ENCODE measurements at regions not wholly inside any gene's neighbourhood (a gene's known extent, or its start where the extent isn't known, plus 50 kb on each side); places are given as distances from the start of the nearest gene placed in this dataset.
"Not testable (repeated sequence)": the region's sequence is repeated elsewhere in the genome, so short reads cannot be mapped to it uniquely, and the experiment has no call there.

- Histone ChIP-seq H3K27me3 (replicated peaks in 2 of 5; ENCODE audit: control insufficient read depth in 4 of 5, insufficient read depth in 5 of 5, low read length in 4 of 5) (no peaks in the 10 kb centered on the region), H3K36me3 (ENCODE audit: control insufficient read depth in 4 of 4, insufficient read depth in 4 of 4, low read length in 3 of 4) (no peaks in the 10 kb centered on the region), H3K9me3 (ENCODE audit: control extremely low read depth in 1 of 5, control insufficient read depth in 4 of 5, insufficient read depth in 2 of 5, low read depth in 1 of 5, low read length in 4 of 5) (no peaks in the 10 kb centered on the region), H3K4me1 (ENCODE audit: control extremely low read depth in 1 of 4, control insufficient read depth in 4 of 4, insufficient read depth in 4 of 4, low read length in 3 of 4) (no peaks in the 10 kb centered on the region), H3K27ac (ENCODE audit: insufficient read depth in 1 of 2, low read depth in 1 of 2, low read length in 2 of 2, poor library complexity in 1 of 2, severe bottlenecking in 2 of 2) (no peak overlapping the region), H3K4me3 (ENCODE audit: control insufficient read depth in 1 of 7, extremely low read depth in 1 of 7, insufficient read depth in 4 of 7, low read depth in 2 of 7, low read length in 6 of 7) (no peak overlapping the region)
- ChIA-PET CTCF (no interaction called here), POLR2A (no interaction called here)
- no peak for DNase-seq
Measured at GRCh38 chr7:83273699-83274098, 111.0 kb upstream of the PCLO start.

- H3K36me3 ChIP-seq (ENCODE audit: control insufficient read depth in 4 of 4, insufficient read depth in 4 of 4, low read length in 3 of 4), result no peaks in the 10 kb centered on the region
- CTCF ChIA-PET, result interaction anchor here (0.8 to 1.3 kb wide), 2 partner anchors 462 kb away, joined by 3 to 5 read pairs; no protein-coding TSS in a partner anchor
- H3K4me1 ChIP-seq (ENCODE audit: control extremely low read depth in 1 of 4, control insufficient read depth in 4 of 4, insufficient read depth in 4 of 4, low read length in 3 of 4), result no peaks in the 10 kb centered on the region
- no peak overlapping the region for H3K4me3 ChIP-seq (ENCODE audit: control insufficient read depth in 1 of 7, extremely low read depth in 1 of 7, insufficient read depth in 4 of 7, low read depth in 2 of 7, low read length in 6 of 7)
- peak; percentile 3 to 30 (median 29) for DNase-seq
- no peaks in the 10 kb centered on the region for H3K27me3 ChIP-seq (replicated peaks in 2 of 5; ENCODE audit: control insufficient read depth in 4 of 5, insufficient read depth in 5 of 5, low read length in 4 of 5)
- no peak overlapping the region for H3K27ac ChIP-seq (ENCODE audit: insufficient read depth in 1 of 2, low read depth in 1 of 2, low read length in 2 of 2, poor library complexity in 1 of 2, severe bottlenecking in 2 of 2)
- 60% methylated on average over 1 of the region's 5 CpGs for WGBS (ENCODE audit: insufficient coverage)
- POLR2A ChIA-PET, result interaction anchor here (0.5 kb wide), 1 partner anchor 17 kb away, joined by 3 read pairs; no protein-coding TSS in a partner anchor
- H3K9me3 ChIP-seq (ENCODE audit: control extremely low read depth in 1 of 5, control insufficient read depth in 4 of 5, insufficient read depth in 2 of 5, low read depth in 1 of 5, low read length in 4 of 5), result no peaks in the 10 kb centered on the region
Measured at GRCh38 chr7:83271212-83272099, 108.8 kb upstream of the PCLO start.

- Histone ChIP-seq H3K36me3 (ENCODE audit: control insufficient read depth in 4 of 4, insufficient read depth in 4 of 4, low read length in 3 of 4) (no peaks in the 10 kb centered on the region), H3K4me1 (ENCODE audit: control extremely low read depth in 1 of 4, control insufficient read depth in 4 of 4, insufficient read depth in 4 of 4, low read length in 3 of 4) (no peaks in the 10 kb centered on the region), H3K4me3 (ENCODE audit: control insufficient read depth in 1 of 7, extremely low read depth in 1 of 7, insufficient read depth in 4 of 7, low read depth in 2 of 7, low read length in 6 of 7) (no peak overlapping the region), H3K27me3 (replicated peaks in 2 of 5; ENCODE audit: control insufficient read depth in 4 of 5, insufficient read depth in 5 of 5, low read length in 4 of 5) (no peaks in the 10 kb centered on the region), H3K27ac (ENCODE audit: insufficient read depth in 1 of 2, low read depth in 1 of 2, low read length in 2 of 2, poor library complexity in 1 of 2, severe bottlenecking in 2 of 2) (no peak overlapping the region), H3K9me3 (ENCODE audit: control extremely low read depth in 1 of 5, control insufficient read depth in 4 of 5, insufficient read depth in 2 of 5, low read depth in 1 of 5, low read length in 4 of 5) (no peaks in the 10 kb centered on the region)
- no peak for DNase-seq
- ChIA-PET CTCF (interaction anchor here (0.8 to 1.3 kb wide), 2 partner anchors 459 to 461 kb away, joined by 3 to 5 read pairs; no protein-coding TSS in a partner anchor), POLR2A (no interaction called here)
- WGBS (ENCODE audit: insufficient coverage), result 55% methylated on average over 3 of the region's 3 CpGs
Measured at GRCh38 chr7:83270407-83270806, 107.7 kb upstream of the PCLO start.

- CTCF ChIA-PET, result no interaction called here
Measured at GRCh38 chr7:83267141-83267631, 104.5 kb upstream of the PCLO start.

GRCh38 chr7:83263442-83264034 is 100.9 kb upstream of the PCLO start:
- H3K27ac ChIP-seq (ENCODE audit: insufficient read depth in 1 of 2, low read depth in 1 of 2, low read length in 2 of 2, poor library complexity in 1 of 2, severe bottlenecking in 2 of 2); H3K27me3 ChIP-seq (replicated peaks in 2 of 5; ENCODE audit: control insufficient read depth in 4 of 5, insufficient read depth in 5 of 5, low read length in 4 of 5); CTCF ChIA-PET; H3K4me3 ChIP-seq (ENCODE audit: control insufficient read depth in 1 of 7, extremely low read depth in 1 of 7, insufficient read depth in 4 of 7, low read depth in 2 of 7, low read length in 6 of 7); POLR2A ChIA-PET; DNase-seq; H3K36me3 ChIP-seq (ENCODE audit: control insufficient read depth in 4 of 4, insufficient read depth in 4 of 4, low read length in 3 of 4); H3K4me1 ChIP-seq (ENCODE audit: control extremely low read depth in 1 of 4, control insufficient read depth in 4 of 4, insufficient read depth in 4 of 4, low read length in 3 of 4); H3K9me3 ChIP-seq (ENCODE audit: control extremely low read depth in 1 of 5, control insufficient read depth in 4 of 5, insufficient read depth in 2 of 5, low read depth in 1 of 5, low read length in 4 of 5): not testable (repeated sequence)
- WGBS (ENCODE audit: insufficient coverage), result 88% methylated on average over 4 of the region's 10 CpGs

More at GRCh38 chr7:83267141-83267631, 104.5 kb upstream of the PCLO start:
- POLR2A ChIA-PET, result no interaction called here
- no peaks in the 10 kb centered on the region for H3K27me3 ChIP-seq (replicated peaks in 2 of 5; ENCODE audit: control insufficient read depth in 4 of 5, insufficient read depth in 5 of 5, low read length in 4 of 5)
- no peaks in the 10 kb centered on the region for H3K9me3 ChIP-seq (ENCODE audit: control extremely low read depth in 1 of 5, control insufficient read depth in 4 of 5, insufficient read depth in 2 of 5, low read depth in 1 of 5, low read length in 4 of 5)
- H3K27ac ChIP-seq (ENCODE audit: insufficient read depth in 1 of 2, low read depth in 1 of 2, low read length in 2 of 2, poor library complexity in 1 of 2, severe bottlenecking in 2 of 2), result no peak overlapping the region
- H3K36me3 ChIP-seq (ENCODE audit: control insufficient read depth in 4 of 4, insufficient read depth in 4 of 4, low read length in 3 of 4), result no peaks in the 10 kb centered on the region
- no peak overlapping the region for H3K4me3 ChIP-seq (ENCODE audit: control insufficient read depth in 1 of 7, extremely low read depth in 1 of 7, insufficient read depth in 4 of 7, low read depth in 2 of 7, low read length in 6 of 7)
- WGBS (ENCODE audit: insufficient coverage), result no CpG with 5 or more reads among the region's 2 CpGs
- no peak for DNase-seq
- no peaks in the 10 kb centered on the region for H3K4me1 ChIP-seq (ENCODE audit: control extremely low read depth in 1 of 4, control insufficient read depth in 4 of 4, insufficient read depth in 4 of 4, low read length in 3 of 4)

GRCh38 chr7:83259064-83259463 is 96.4 kb upstream of the PCLO start:
- H3K27me3 ChIP-seq (replicated peaks in 2 of 5; ENCODE audit: control insufficient read depth in 4 of 5, insufficient read depth in 5 of 5, low read length in 4 of 5), result no peaks in the 10 kb centered on the region

GRCh38 chr7:83248000-83248399 is 85.3 kb upstream of the PCLO start:
- Histone ChIP-seq H3K4me3 (ENCODE audit: control insufficient read depth in 1 of 7, extremely low read depth in 1 of 7, insufficient read depth in 4 of 7, low read depth in 2 of 7, low read length in 6 of 7) (no peak overlapping the region), H3K9me3 (ENCODE audit: control extremely low read depth in 1 of 5, control insufficient read depth in 4 of 5, insufficient read depth in 2 of 5, low read depth in 1 of 5, low read length in 4 of 5) (no peaks in the 10 kb centered on the region), H3K36me3 (ENCODE audit: control insufficient read depth in 4 of 4, insufficient read depth in 4 of 4, low read length in 3 of 4) (no peaks in the 10 kb centered on the region), H3K27me3 (replicated peaks in 2 of 5; ENCODE audit: control insufficient read depth in 4 of 5, insufficient read depth in 5 of 5, low read length in 4 of 5) (no peaks in the 10 kb centered on the region), H3K4me1 (ENCODE audit: control extremely low read depth in 1 of 4, control insufficient read depth in 4 of 4, insufficient read depth in 4 of 4, low read length in 3 of 4) (no peaks in the 10 kb centered on the region), H3K27ac (ENCODE audit: insufficient read depth in 1 of 2, low read depth in 1 of 2, low read length in 2 of 2, poor library complexity in 1 of 2, severe bottlenecking in 2 of 2) (no peak overlapping the region)
- DNase-seq, result peak in 2 of 3 donors; percentile 2 to 3
- CTCF ChIA-PET, result no interaction called here
- 89% methylated on average over 1 of the region's 3 CpGs for WGBS (ENCODE audit: insufficient coverage)
- POLR2A ChIA-PET, result no interaction called here

More at GRCh38 chr7:83259064-83259463, 96.4 kb upstream of the PCLO start:
- CTCF ChIA-PET, result no interaction called here
- Histone ChIP-seq H3K4me1 (ENCODE audit: control extremely low read depth in 1 of 4, control insufficient read depth in 4 of 4, insufficient read depth in 4 of 4, low read length in 3 of 4) (no peaks in the 10 kb centered on the region), H3K4me3 (ENCODE audit: control insufficient read depth in 1 of 7, extremely low read depth in 1 of 7, insufficient read depth in 4 of 7, low read depth in 2 of 7, low read length in 6 of 7) (no peak overlapping the region), H3K9me3 (ENCODE audit: control extremely low read depth in 1 of 5, control insufficient read depth in 4 of 5, insufficient read depth in 2 of 5, low read depth in 1 of 5, low read length in 4 of 5) (no peaks in the 10 kb centered on the region), H3K36me3 (ENCODE audit: control insufficient read depth in 4 of 4, insufficient read depth in 4 of 4, low read length in 3 of 4) (no peaks in the 10 kb centered on the region), H3K27ac (ENCODE audit: insufficient read depth in 1 of 2, low read depth in 1 of 2, low read length in 2 of 2, poor library complexity in 1 of 2, severe bottlenecking in 2 of 2) (no peak overlapping the region)
- POLR2A ChIA-PET, result no interaction called here
- DNase-seq, result no peak
- no CpG with 5 or more reads among the region's 2 CpGs for WGBS (ENCODE audit: insufficient coverage)

Measured in common myeloid progenitor, CD34-positive (primary cell).